NCI-H2107 treated with DMSO at 0.1 percent for 48 hours (cell line): ENCODE measurements at regions not wholly inside any gene's neighbourhood (a gene's known extent, or its start where the extent isn't known, plus 50 kb on each side); places are given as distances from the start of the nearest gene placed in this dataset.

Source experiments
- DNase-seq: peaks from one replicate; lab custom pipeline; 2025; ENCODE audit not compliant: unreplicated experiment; lab: John Stamatoyannopoulos, UW

GRCh38 chr1:199383793-199384192 is 643.7 kb upstream of the NR5A2 start:
- DNase-seq: no peak

- no peak for DNase-seq
Observed at GRCh38 chr1:199394856-199395255, 632.7 kb upstream of the NR5A2 start.

GRCh38 chr1:199396456-199396855 is 631.1 kb upstream of the NR5A2 start:
- DNase-seq: no peak

- DNase-seq: no peak
Observed at GRCh38 chr1:199399996-199400724, 627.4 kb upstream of the NR5A2 start.

GRCh38 chr1:199403531-199404116 is 623.9 kb upstream of the NR5A2 start:
- DNase-seq: no peak

GRCh38 chr1:199404191-199404590 is 623.3 kb upstream of the NR5A2 start:
- DNase-seq: no peak

- no peak for DNase-seq
Observed at GRCh38 chr1:199404976-199405375, 622.5 kb upstream of the NR5A2 start.

GRCh38 chr1:199405634-199406196 is 621.8 kb upstream of the NR5A2 start:
- DNase-seq: no peak

- DNase-seq: no peak
Observed at GRCh38 chr1:199410462-199410861, 617.0 kb upstream of the NR5A2 start.

GRCh38 chr1:199411506-199411905 is 616.0 kb upstream of the NR5A2 start:
- no peak for DNase-seq

GRCh38 chr1:199422206-199422605 is 605.3 kb upstream of the NR5A2 start:
- no peak for DNase-seq

GRCh38 chr1:199447906-199448305 is 579.6 kb upstream of the NR5A2 start:
- no peak for DNase-seq

GRCh38 chr1:199448646-199449045 is 578.9 kb upstream of the NR5A2 start:
- no peak for DNase-seq

- no peak for DNase-seq
Observed at GRCh38 chr1:199449221-199449620, 578.3 kb upstream of the NR5A2 start.

GRCh38 chr1:199449681-199450080 is 577.8 kb upstream of the NR5A2 start:
- DNase-seq: no peak

GRCh38 chr1:199452627-199453026 is 574.9 kb upstream of the NR5A2 start:
- no peak for DNase-seq

GRCh38 chr1:199453723-199454122 is 573.8 kb upstream of the NR5A2 start:
- DNase-seq: no peak

- no peak for DNase-seq
Observed at GRCh38 chr1:199460933-199461332, 566.6 kb upstream of the NR5A2 start.

- no peak for DNase-seq
Observed at GRCh38 chr1:199463521-199464127, 563.9 kb upstream of the NR5A2 start.

- no peak for DNase-seq
Observed at GRCh38 chr1:199466961-199467360, 560.5 kb upstream of the NR5A2 start.

- no peak for DNase-seq
Observed at GRCh38 chr1:199472018-199472417, 555.5 kb upstream of the NR5A2 start.

- DNase-seq: no peak
Observed at GRCh38 chr1:199472978-199473377, 554.5 kb upstream of the NR5A2 start.
